Calu3 (cell line): ENCODE measurements at regions not wholly inside any gene's neighbourhood (a gene's known extent, or its start where the extent isn't known, plus 50 kb on each side); places are given as distances from the start of the nearest gene placed in this dataset.
"Not testable (repeated sequence)": the region's sequence is repeated elsewhere in the genome, so short reads cannot be mapped to it uniquely, and the experiment has no call there.

Source experiments
- BruUV-seq: library from RNA; stranded (reverse); fragments of 400-500 nt; replicated peaks from 2 replicates; lab custom pipeline; 2021; lab: Mats Ljungman, UMichigan
- CTCF ChIA-PET: fragments of 300-600 bp; sonication (Branson Sonifier 250); formaldehyde crosslinking; loops from one replicate; lab custom pipeline; 2022; ENCODE audit warnings: antibody characterized with exemption; lab: Charles Lee
- DNase-seq: peaks from one replicate; pipeline ENCODE4 v3.0.0; 2022
- H3K27ac Mint-ChIP-seq: one replicate; pipeline ENCODE4 v1.8.0; 2022; ENCODE audit warnings: mixed read lengths; ENCODE audit not compliant: unreplicated experiment
- H3K27me3 Mint-ChIP-seq: one replicate; pipeline ENCODE4 v1.8.0; 2022; ENCODE audit warnings: mixed read lengths; ENCODE audit not compliant: unreplicated experiment
- H3K36me3 Mint-ChIP-seq: one replicate; pipeline ENCODE4 v1.8.0; 2022; ENCODE audit warnings: mild to moderate bottlenecking, moderate library complexity, mixed read lengths; ENCODE audit not compliant: insufficient read depth, unreplicated experiment
- H3K4me1 Mint-ChIP-seq: one replicate; pipeline ENCODE4 v1.8.0; 2022; ENCODE audit warnings: mild to moderate bottlenecking, low read depth, mixed read lengths; ENCODE audit not compliant: unreplicated experiment
- H3K4me3 Mint-ChIP-seq: one replicate; pipeline ENCODE4 v1.8.0; 2022; ENCODE audit warnings: mild to moderate bottlenecking, low read depth, moderate library complexity, mixed read lengths; ENCODE audit not compliant: unreplicated experiment
- H3K9me3 Mint-ChIP-seq: one replicate; pipeline ENCODE4 v1.8.0; 2022; ENCODE audit warnings: low read depth, mixed read lengths; ENCODE audit not compliant: unreplicated experiment
- intact Hi-C: fragments of 100-400 bp; cut with micrococcal nuclease; formaldehyde crosslinking; loops from one replicate; pipeline ENCODE4 v1.10.0; 2022; ENCODE audit not compliant: unreplicated experiment
- TF ChIP-seq, protein P1 (sequence below): fragments of 200-600 bp; IDR thresholded peaks from one replicate; pipeline ENCODE4 v1.8.0; 2022; ENCODE audit warnings: antibody characterized with exemption; ENCODE audit not compliant: unreplicated experiment

DNA sequence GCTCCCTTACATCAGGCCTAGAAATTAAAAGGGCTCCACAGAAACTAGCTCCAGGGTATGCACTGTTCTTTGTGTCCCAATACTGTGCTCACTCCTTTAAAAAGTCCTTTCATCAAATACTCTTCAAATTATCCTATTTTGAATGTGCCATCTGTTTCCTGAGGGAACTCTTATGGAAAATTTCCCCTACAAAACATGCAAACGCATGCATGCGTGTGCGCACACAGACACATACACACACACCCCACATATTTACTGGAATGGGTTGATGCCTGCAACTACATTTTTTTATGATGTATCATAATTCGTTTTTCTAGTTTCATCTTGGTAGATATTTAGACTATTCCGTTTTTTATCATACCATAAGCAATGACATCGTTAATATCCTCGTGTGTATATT, 351.2 kb upstream of the KIF2B start:
- BruUV-seq, result no TSS peak
- Mint-ChIP-seq H3K27ac (no peak overlapping the region), H3K4me1 (no peaks in the 10 kb centered on the region), H3K4me3 (no peak overlapping the region), H3K36me3 (no peaks in the 10 kb centered on the region), H3K9me3 (no peaks in the 10 kb centered on the region), H3K27me3 (no peaks in the 10 kb centered on the region)
- DNase-seq, result no peak
- intact Hi-C loops, result no loop called here
- TF ChIP-seq, protein P1, sequence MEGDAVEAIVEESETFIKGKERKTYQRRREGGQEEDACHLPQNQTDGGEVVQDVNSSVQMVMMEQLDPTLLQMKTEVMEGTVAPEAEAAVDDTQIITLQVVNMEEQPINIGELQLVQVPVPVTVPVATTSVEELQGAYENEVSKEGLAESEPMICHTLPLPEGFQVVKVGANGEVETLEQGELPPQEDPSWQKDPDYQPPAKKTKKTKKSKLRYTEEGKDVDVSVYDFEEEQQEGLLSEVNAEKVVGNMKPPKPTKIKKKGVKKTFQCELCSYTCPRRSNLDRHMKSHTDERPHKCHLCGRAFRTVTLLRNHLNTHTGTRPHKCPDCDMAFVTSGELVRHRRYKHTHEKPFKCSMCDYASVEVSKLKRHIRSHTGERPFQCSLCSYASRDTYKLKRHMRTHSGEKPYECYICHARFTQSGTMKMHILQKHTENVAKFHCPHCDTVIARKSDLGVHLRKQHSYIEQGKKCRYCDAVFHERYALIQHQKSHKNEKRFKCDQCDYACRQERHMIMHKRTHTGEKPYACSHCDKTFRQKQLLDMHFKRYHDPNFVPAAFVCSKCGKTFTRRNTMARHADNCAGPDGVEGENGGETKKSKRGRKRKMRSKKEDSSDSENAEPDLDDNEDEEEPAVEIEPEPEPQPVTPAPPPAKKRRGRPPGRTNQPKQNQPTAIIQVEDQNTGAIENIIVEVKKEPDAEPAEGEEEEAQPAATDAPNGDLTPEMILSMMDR, result no peak
- CTCF ChIA-PET, result no interaction called here

DNA sequence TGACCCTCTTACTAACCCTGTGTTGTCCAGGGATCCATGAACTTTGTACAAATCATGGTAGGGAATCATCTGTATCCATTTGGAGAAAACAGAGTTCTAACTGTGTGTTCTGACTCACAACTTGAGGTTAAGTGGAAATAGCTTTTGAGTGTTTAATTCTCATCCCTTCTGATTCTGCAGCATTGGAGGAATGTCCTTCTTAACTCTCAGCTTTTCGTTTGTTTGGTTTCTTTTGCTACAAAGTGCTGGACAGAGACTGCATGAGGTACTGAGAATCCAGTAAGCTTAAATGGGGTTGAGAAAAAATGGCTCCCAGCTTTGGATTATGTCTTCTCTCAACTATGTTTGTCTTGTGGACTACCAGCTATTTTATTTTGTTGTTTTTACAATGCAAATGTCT, 352.1 kb upstream of the KIF2B start:
- Mint-ChIP-seq H3K27me3 (no peaks in the 10 kb centered on the region), H3K4me1 (no peaks in the 10 kb centered on the region), H3K9me3 (no peaks in the 10 kb centered on the region), H3K4me3 (no peak overlapping the region), H3K36me3 (no peaks in the 10 kb centered on the region), H3K27ac (no peak overlapping the region)
- intact Hi-C loops, result no loop called here
- no TSS peak for BruUV-seq
- DNase-seq, result no peak
- TF ChIP-seq, protein P1, result no peak
- CTCF ChIA-PET, result no interaction called here

DNA sequence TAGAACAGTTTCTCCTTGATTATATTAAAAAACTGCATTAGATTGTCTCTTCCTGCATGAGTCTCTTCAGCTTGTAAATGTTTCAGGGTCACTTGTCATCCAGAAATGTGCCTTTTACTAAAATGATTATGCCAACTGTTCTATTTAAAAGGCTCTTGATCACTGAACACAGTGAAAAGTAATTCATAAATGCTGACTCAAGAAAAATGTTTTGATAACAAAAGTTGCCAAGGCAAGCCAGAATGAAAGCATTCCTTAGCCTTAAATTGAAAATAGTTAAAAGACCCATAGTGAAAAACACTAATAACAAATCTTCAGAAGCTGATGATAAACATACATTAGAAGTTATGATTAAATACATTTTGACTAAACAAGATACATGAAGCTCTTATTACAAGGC, 356.0 kb upstream of the KIF2B start:
- CTCF ChIA-PET, result no interaction called here
- no peaks in the 10 kb centered on the region for H3K36me3 Mint-ChIP-seq
- no peaks in the 10 kb centered on the region for H3K4me1 Mint-ChIP-seq
- BruUV-seq, result no TSS peak
- TF ChIP-seq, protein P1, result no peak
- no peak for DNase-seq
- no peaks in the 10 kb centered on the region for H3K27me3 Mint-ChIP-seq
- no peak overlapping the region for H3K27ac Mint-ChIP-seq
- H3K9me3 Mint-ChIP-seq, result no peaks in the 10 kb centered on the region
- H3K4me3 Mint-ChIP-seq, result no peak overlapping the region
- intact Hi-C loops, result no loop called here

DNA sequence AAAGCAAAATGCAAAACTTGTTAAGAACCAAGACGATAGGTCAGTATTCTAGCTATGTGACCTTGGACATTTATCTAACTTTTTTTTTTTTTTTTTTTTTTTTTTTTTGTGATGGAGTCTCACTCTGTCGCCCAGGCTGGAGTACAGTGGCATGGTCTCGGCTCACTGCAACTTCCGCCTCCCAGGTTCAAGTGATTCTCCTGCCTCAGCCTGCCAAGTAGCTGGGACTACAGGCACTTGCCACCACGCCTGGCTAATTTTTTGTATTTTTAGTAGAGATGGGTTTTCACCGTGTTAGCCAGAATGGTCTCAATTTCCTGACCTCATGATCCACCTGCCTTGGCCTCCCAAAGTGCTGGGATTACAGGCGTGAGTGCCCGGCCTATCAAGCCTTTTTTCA, 358.3 kb upstream of the KIF2B start:
- H3K9me3 Mint-ChIP-seq, CTCF ChIA-PET, H3K4me3 Mint-ChIP-seq, H3K27me3 Mint-ChIP-seq, BruUV-seq, H3K4me1 Mint-ChIP-seq, H3K27ac Mint-ChIP-seq, H3K36me3 Mint-ChIP-seq, DNase-seq, intact Hi-C loops: not testable (repeated sequence)

DNA sequence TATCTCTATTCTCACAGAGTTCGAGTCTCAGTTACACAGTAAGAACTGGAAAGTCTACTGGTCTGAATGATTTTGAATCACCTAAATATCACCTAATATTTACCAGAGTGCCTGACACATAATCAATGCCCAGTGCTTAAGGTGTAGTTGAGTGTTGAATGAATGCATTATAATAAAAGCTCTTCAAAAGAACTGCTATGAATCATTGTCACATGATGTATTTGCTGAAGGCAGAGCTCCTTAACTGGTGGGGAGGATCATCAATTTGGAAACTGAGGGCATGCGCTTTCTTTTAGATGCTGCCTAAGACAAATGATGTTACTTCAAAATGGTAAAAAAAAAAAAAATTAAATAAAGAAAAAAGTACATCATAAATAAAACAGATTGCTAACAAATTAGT, 359.4 kb upstream of the KIF2B start:
- H3K27me3 Mint-ChIP-seq, result no peaks in the 10 kb centered on the region
- DNase-seq, result no peak
- TF ChIP-seq, protein P1, result no peak
- CTCF ChIA-PET, result interaction anchor here (0.6 kb wide), 1 partner anchor 1482 kb away, joined by 3 read pairs; no protein-coding TSS in a partner anchor
- no peaks in the 10 kb centered on the region for H3K9me3 Mint-ChIP-seq
- H3K36me3 Mint-ChIP-seq, result no peaks in the 10 kb centered on the region
- H3K4me3 Mint-ChIP-seq, result no peak overlapping the region
- intact Hi-C loops, result no loop called here
- H3K27ac Mint-ChIP-seq, result no peak overlapping the region
- BruUV-seq, result no TSS peak
- H3K4me1 Mint-ChIP-seq, result no peaks in the 10 kb centered on the region
